GM19023 (cell line): ENCODE measurements at regions not wholly inside any gene's neighbourhood (a gene's known extent, or its start where the extent isn't known, plus 50 kb on each side); places are given as distances from the start of the nearest gene placed in this dataset.
"Not testable (repeated sequence)": the region's sequence is repeated elsewhere in the genome, so short reads cannot be mapped to it uniquely, and the experiment has no call there.

Source experiments
- ATAC-seq: cut with Tn5 transposase; IDR thresholded peaks from one replicate; pipeline ENCODE4 v1.9.1; 2021; ENCODE audit warnings: mild to moderate bottlenecking, moderate library complexity; ENCODE audit not compliant: unreplicated experiment

DNA sequence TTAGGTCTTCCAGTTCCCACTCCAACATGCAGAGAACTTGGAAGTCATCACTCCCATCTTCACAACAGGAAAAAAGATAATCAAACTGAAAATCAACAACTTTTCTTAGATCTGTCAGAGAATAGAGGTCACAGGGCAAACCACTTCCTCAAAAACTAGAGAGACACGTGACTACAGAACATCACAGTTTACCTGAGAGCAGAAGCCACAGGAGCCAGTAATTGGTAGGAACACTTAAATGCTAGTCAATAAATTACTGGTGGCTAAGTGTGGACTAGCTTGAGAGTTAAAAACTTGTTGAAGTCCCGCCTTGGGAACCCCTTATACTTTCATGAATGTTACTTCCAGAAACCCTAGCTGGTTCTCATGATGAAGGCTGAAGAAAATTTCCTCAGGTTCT is 81.1 kb downstream of the THSD1 start:
- not testable (repeated sequence) for ATAC-seq

DNA sequence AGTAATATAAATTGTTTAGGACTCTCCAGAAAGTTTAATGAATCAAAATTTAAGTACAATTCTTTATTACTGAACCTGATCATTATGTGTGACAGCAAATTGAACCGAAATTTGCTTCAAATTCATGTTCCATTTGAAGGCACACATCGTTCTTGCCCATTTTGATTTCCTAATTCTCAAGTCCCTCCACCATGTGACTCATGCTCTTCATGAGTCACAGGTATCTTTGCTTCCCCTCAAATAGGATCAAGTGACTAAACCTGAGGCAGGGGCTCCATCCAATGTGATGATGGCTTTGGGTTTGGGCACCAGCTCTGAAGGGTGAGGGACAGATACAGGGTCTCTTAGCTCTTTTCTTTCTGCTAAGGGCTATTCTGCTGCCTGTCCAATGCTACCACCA is 86.1 kb downstream of the THSD1 start:
- ATAC-seq = no peak

DNA sequence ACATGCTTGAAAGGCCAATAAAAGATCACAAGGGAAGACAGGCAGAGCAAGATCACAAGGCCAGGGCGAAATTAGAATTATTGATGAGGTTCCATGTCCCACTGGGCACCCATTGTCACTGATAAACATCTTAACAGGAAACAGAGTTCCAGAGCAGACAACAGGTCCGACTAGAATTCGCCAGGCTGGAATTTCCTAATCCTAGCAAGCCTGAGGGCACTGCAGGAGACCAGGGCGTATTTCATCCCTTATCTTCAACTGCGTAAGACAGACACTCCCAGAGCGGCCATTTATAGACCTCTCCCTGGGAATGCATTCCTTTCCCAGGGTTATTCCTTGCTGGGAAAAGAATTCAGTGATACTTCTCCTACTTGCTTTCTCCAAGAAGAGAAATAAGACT is 96.1 kb downstream of the THSD1 start:
- ATAC-seq = not testable (repeated sequence)

DNA sequence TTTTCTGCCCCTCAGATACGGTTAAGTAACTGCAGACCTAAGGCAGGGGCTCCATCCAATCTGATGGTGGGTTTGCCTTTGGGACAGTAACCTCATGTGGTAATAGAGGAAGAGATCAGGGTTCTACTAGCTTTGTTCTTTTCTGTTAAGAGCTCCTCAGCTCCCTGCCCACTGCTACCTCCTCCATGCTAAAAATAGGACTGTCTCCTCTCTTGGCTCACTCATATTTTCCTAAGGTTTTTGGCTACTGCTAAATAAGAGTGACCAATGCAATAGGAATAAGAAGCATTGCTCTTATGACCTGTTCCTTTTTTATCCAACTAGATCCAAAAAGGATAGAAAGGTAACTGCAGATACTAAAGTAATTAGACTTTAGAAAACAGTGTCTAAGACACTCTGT is 99.6 kb downstream of the THSD1 start:
- ATAC-seq = not testable (repeated sequence)

DNA sequence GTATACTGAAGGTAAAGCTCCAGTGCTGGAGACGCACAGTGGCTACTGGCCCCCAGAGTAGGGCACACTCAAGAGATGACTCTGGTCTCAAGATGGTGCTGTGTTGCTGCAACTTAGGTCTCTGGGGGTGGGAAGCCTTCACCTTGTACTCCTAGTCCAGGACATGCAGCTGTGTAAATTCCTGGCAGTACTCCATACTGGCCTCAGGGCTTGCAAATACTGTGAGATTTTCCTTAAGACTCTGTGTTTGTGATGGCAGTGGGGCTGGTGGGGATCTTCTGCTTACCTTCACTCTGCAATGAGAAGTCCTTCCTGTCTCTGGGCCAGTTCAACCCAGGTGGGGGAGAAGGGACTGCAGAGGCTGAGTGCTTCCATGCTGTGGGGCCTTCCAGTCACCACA is 102.9 kb downstream of the THSD1 start:
- ATAC-seq = not testable (repeated sequence)

DNA sequence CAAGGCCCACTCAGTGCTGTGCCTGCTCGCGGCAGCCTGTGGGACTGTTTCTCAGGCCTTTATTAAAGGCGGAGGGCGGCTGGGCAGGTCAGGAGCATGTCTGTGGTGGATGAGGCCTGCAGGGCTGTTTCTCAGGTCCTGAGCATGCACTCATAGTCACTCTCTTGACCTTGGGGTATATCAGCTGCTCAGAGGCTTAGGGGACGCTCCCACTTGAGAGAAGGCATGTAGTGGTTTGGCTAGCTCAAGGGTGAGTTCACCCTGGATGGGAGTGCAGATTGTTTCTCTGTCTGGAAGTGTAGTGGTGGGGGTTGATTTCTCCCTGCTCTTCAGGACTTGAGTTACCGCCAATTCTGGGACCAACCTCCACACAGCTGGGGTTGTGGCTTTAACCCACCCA is 103.3 kb downstream of the THSD1 start:
- not testable (repeated sequence) for ATAC-seq

DNA sequence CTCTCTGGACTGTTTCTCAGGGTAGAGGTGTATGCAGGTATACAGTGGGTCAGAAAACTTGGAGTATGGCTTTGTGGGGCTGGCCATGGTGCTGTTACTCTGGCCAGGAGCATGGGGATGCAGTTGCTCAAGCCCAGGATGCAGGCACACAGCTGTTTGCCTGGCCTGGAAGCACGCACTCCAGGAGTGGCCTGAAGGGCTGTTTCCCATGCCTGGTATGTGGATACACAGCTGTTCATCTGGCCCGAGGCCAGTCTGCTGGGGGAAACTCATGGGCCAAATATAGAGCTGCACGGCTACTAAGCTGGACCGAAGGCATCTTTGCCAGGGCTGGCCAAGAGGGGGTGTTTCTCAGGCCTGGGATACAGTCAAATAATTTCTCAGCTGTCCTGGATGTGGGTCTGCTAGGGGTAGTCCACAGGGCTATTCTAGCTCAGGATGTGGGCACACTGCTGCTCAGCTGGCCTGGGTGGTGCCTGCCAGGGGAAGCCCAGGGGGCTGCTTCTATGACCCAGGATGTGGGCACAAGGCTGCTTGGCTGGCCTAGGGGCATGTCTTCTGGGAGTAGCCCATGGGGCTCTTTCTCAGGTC is 104.1 kb downstream of the THSD1 start:
- not testable (repeated sequence) for ATAC-seq

DNA sequence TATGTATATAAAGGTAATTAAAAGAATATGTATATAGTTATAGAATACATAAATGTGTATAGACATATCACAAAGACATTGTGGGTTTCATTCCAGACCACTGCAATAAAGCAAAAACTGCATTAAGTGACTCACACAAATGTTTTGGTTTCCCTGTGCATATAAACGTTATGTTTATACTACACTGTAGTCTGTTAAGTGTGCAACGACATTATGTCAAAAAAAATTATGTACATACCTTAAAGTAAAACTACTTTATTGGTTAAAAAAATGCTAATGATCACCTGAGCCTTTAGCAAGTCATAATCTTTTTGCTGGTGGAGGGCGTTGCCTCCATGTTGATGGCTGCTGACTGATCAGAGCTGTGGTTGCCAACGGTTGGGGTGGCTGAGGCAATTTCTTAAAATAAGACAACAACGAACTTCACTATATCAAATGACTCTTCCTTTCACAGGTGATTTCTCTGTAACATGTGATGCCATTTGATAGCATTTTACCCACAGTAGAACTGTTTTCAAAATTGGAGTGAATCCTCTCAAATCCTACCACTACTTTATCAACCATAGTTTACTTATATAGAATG is 107.8 kb downstream of the THSD1 start:
- not testable (repeated sequence) for ATAC-seq

DNA sequence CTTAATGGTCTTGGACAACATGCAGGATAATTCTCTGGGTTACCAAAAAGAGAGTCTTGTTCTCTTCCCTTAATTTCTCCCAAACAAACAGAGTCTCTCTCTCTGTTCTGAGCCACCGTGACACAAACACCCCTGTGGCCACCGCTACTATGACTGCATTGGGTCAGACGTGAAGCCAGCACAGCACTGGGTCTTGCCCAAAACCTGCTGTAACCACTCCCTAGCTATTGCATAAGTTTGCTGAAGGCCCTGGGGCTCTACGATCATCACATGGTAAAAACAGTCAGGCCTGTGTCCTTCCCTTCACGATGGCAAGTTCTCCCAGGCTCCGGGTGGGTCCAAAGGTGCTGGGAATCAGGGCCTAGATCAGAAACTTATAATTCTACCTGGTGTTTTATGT is 117.1 kb downstream of the THSD1 start:
- not testable (repeated sequence) for ATAC-seq

DNA sequence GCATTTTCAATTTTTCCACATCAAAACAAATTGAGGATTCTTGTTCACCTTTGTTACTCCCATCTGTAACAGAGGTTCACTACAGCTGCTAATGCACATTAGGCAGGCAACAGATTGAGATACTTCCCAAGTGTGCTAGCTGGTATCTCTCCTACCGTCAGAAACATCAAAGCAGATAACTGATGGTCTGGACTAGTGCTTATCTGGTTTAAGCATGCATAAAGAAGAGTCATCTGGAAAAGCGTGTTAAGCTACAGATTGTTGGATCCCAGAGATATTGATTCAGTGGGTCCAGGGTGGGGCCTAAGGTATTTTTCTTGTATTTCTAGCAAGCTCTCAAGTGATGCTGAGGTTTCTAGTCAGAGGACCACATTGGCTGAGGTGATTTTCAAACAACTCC is 122.0 kb upstream of the NEK3 start:
- ATAC-seq = not testable (repeated sequence)

DNA sequence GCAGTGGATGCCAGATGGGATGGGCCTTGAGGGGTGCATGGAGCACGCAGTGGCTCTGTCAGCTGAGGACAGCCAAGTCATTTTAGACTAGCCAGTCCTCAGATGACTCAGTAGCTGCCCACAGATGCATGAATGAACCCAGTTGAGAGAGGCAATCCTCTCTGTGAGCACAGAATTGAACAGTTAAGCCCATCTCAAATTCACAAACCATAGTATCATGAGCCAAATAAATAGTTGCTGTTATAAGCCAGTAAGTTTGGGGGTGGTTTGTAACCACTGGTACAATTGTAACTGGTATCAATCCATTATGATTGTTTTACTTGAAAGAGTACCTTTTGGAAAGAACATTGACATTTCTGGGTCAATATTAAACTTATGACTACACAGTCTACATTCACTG is 120.0 kb upstream of the NEK3 start:
- not testable (repeated sequence) for ATAC-seq

DNA sequence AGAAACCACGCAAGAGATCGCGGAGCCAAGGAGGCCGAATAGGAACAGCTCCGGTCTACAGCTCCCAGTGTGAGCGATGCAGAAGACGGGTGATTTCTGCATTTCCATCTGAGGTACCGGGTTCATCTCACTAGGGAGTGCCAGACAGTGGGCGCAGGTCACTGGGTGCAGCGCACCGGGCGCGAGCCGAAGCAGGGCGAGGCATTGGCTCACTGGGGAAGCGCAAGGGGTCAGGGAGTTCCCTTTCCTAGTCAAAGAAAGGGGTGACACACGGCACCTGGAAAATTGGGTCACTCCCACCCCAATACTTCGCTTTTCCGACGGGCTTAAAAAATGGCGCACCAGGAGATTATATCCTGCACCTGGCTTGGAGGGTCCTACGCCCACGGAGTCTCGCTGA is 94.9 kb upstream of the NEK3 start:
- not testable (repeated sequence) for ATAC-seq

DNA sequence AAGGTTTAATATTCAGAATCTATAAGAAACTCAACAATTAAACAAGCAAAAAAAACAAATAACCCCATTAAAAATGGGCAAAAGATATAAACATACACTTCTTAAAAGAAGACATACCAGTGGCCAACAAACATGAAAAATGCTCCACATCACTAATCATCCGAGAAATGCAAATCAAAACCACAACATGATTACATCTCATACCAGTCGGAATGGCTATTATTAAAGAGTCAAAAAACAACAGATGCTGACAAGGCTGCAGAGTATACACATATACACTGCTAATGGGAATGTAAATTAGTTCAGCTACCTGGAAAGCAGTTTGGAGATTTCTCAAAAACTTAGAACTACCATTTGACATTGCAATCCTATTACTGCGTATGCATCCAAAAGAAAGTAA is 81.4 kb upstream of the NEK3 start:
- ATAC-seq = not testable (repeated sequence)

DNA sequence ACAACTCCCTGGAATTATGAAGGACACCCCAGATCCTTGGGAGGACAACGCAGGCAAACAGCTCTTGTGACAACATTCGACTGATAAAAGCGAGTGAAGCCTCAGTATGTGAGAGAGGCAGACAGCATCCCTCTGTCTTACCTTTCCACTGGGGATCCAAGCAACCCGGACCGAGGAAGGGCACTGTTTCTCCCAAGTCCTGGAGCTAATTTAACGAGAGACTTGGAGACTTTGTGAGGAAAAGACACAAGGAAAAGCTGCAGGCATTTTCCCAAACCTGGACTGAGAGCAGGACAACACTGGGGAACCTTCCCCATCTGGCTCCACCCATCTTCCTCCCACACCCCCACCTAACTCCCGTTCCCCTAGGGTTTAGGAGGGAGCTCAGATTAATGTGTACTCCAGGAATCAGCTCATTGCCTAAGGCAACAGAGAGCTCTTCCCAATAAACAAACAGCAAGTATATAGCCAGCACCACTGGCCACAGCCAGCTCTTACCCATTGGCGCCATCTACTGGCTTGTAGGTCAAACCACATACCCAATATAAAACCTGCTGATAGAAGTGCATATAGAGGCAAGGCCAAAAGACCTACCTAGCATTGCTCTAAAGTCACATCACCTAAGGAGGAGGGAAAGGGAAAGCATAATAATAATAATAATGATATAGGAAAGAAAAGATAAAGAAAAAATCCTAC is 76.7 kb upstream of the NEK3 start:
- ATAC-seq = peak; percentile 72

DNA sequence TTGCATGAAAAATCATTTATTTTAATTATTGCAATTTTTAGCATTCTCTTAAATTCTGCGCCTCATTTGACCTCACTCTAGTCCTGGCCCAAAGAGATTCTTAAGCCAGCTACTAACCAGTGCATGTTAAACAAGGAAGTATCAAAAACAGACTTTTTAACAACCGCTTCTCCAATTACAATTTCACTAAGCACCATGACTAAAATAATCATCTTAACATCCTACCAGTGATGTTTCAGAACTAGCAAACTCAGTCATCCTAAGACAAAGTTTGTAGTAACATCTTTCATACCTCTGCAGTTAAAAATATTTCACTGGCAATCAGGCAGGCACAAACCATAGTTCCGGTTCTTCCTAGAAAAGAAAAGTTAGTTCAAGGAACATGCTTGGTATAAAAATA is 75.5 kb upstream of the NEK3 start:
- ATAC-seq = not testable (repeated sequence)

DNA sequence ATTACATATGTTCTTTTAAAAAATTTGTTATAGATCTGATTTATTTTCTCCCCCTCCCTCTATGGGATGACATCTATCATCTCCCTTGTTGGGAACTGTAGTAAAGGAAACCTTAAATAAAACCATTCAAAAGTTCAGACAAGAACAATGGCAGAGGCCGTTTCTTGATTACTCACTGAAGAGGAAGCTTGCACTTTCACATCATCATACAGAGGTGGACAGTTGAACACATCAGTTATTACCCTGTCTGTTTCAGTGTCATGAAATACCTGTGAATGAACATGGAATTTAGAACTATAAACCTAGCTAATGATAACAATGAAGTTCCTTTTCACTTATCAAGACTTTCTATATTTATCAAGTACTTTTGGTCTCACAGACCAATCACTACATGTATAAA is 63.7 kb upstream of the NEK3 start:
- not testable (repeated sequence) for ATAC-seq

DNA sequence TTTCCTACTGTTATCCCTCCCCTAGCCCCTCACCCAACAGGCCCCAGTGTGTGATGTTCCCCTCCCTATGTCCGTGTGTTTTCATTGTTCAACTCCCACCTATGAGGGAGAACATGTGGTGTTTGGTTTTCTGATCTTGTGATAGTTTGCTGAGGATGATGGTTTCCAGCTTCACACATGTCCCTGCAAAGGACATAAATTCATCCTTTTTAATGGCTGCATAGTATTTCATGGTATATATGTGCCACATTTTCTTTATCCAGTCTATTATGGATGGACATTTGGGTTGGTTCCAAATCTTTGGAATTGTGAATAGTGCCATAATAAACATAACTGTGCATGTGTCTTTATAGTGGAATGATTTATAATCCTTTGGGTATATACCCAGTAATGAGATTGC is 54.5 kb upstream of the NEK3 start:
- ATAC-seq = not testable (repeated sequence)

DNA sequence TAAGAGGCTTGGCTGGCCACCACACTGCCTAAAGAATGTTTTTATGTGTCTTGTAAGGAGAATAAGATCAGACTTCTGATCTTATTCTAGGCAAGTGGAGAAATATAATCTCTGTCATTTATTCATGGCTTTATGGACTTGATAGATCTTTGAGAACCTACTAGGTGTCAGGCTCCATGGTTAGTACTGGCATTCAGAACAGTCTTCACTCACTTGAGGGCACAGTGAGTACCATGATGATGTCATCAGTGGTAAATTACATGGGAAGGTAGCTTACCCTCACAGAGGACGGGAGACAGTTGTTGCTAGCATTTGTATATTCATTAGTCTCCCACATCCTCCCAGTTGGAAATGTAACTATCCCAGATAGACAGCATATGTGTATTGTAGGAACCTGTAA is 53.5 kb upstream of the NEK3 start:
- ATAC-seq = not testable (repeated sequence)

DNA sequence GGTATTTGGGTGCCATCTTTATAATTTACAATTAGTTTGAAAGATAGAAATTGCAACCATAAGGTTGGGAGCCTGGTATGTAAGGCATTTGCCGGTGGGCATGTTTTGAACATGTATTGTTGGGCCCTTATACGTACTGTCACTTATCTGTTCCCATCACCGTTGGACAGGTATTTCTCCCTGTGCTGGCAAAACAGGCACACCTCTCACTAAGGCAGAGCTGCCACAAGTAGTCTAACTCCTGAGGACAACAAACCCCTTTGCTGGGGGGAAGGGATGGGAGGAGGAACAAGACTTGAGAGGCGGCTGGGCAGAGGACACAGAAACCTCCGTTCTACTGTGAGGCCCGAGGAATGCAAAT is 52.0 kb upstream of the NEK3 start:
- not testable (repeated sequence) for ATAC-seq

DNA sequence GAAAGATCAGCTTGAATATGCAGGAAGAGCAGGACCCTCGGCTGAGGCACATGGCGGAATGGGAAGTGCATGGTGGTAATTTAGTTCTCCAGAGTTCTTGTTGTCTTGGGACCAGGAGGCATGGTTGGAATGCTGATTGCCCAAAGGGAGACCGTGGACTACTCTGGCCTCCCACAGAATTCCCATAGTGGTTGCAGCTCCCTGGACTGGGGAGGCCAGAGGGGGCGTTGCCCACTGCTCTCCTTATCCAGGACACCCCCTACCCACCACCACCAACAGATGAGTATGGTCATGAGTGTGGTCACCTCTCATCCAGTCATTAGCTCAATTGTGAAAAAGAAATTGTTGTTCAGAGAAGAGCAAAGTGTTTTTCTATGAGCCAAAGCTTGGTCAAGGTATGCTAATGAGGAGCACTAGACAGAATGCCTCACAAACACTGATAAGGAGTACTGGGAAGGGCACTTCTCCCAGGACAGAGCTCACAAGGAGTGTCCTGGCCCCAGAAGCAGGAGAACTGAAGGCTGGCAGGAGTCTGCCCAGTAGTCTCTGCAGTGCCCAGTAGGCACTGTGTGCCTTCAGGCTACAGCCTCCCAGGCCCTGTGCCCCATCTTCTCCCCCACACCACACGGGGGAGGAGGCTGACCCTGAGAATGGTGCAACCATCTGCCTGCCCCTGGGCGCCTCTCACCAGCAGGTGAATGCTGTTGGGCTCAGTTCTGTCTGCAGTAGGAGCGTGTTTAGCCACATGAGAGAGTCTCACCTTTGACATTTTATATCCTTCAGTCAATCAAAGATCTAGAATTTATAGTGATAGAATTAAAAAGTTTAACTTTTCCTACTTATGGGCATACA is 51.4 kb upstream of the NEK3 start:
- not testable (repeated sequence) for ATAC-seq
